ENCODE measurements at regions not wholly inside any gene's neighbourhood (a gene's known extent, or its start where the extent isn't known, plus 50 kb on each side); places are given as distances from the start of the nearest gene placed in this dataset.

DNA sequence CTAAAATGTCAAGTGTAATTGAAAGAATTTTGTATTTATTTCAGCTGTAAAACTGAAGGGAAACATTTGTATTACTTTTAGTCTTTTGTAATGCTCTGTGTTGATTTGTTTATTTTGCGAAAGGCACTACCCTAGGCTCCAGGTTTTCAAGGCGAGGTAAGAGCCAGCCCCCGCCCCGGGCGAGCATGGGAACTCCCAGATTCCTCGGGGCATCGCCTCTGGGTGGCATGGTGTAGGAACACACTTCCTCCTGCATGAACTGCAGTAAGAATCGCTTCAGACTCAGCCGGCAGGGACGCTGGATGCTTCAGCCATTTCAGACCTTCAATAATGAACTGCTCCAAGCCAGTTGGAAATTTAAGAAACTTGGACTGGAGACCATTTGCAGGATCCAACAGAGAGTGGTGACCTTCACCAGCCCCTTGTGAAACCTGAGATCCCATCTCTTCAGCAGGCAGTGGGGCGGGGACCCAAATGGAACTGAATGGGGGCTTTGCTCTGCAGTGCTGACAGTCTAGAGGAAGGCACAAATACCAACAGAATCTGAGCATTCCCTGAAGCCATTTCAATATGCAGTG, 544.3 kb upstream of the MGMT start:
- no peak for DNase-seq

DNA sequence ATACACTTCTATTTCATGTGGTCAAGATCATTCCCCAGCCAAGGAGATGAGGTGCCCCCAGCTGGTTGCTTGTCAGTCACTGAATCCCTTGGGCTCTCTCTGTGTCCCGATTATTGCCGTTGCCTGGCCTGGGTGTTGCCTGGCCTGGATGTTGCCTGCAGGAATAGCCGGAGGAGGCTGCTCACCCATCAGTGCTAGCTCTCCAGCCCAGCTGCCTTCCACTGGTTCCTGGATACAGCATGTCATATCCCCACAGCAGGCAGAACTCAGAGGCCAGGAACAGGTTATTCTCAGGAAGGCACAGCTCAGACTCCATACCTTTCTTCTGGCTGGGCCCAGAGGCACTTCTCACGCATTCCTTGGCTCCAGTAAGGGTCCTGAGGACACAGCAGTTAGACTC, 542.1 kb upstream of the MGMT start:
- DNase-seq = no peak

DNA sequence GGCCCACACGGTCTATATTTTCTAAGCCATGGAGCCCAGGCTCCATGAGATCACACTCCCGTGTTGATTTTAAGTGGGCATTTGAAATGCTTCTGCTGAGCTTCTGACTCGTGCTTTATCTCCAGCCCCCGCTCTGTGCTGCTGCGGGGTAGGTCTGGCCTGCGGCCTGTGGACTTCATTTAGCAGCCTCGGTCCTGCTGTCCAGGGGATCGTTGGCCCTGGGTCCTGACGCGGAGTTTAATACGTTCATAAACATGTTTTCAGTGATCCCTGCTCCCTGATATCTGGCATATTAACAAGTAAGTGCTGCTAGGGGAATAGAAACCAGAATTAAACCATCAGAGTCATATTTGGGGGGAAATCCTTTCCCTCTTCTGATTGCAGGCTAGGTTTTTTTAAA, 540.3 kb upstream of the MGMT start:
- no peak for DNase-seq

DNA sequence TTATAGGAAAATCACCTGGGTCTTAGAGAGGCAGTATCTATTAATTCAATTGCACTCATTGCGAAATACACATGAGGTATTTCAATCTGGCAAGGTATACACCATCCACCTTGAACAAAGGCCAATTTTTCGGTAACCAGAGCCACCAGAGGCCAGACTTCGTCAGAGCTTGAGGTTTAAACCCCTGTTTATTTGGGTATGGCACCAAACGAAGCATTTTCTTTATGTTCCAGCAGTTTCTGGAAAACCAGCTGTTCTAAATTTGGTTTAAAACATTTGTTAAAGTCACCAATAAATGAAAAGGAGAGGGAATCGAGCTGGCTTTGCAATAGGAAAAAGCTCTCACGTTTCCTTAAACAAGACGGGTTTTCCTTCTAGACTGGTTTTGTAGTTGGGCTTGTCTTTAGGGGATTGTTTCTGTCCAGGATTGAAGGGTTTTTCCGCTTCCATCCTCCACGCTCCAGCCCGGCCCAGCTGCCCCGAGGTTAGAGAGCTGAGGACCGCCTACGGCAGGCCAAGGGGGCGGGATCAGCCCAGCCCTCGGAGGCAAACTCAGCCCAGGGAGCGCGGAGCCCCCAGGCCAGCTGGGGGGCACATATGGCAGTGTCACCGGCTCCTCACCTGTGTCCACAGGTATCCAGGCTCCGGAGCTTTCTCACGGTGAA, 539.4 kb upstream of the MGMT start:
- DNase-seq = no peak

DNA sequence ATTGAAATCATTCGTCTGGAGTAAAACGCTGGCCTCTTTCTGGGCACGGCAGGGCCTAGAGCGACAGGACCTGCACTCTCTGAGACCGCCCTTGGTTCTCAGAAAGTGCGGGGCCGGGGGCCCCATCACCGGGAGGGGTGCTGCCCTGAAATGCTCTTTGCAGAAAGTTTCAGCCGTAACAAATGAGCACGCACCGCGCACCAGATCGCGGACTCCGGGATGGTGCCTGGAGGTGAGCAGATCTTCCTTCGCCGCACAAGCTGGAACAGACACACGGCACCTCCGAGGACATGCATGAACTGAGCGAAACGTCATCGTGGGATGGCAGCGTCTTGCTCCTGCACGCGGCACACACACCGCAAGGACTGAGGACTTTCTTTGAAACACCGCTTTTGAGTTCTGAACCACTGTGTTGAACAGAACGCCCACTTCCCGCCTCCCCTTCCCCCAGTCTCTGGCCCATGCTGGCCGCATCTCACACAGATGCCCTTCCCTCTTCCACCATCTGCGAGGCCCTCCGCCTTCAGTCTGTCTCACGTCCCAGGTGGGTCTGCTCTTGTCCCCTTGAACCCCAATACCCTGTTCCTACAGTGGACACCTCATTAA, 538.7 kb upstream of the MGMT start:
- DNase-seq = no peak

DNA sequence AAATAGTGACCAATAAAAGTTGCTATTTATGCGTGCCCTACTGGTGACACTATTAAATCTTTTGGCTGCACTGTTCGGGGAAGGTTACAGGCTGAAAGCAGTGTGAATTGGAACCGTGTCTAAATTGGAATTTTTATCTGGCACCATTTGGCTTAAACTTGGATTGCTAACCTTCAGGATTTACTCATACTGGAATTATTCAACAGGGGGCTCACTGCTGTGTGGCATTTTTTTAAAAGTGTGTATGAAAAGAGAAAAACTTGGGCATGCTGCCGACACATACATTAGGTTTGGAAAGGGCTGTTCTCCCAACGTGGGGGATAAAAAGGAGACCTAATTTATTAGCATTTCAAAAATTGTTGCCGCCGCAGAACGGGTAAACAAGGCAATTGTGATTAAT, 537.9 kb upstream of the MGMT start:
- DNase-seq = no peak

DNA sequence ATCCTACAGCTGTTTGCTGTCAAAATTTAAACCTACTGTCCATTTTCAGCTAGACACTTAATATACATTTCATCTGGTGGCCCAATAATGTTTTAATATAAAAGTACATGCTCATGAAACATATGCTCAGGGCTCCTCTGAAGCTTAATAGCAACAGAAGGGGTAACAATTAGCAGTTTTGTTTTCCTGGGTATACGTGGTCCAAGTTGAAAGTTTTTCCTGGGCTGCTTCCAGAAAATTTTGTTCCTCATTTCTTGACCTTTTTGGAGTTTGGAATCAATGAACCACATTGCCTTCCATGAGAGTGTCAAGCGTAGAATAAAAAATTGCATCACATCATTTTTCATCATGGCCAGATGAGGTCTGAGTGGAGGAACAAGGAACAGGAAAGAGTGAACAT, 537.3 kb upstream of the MGMT start:
- no peak for DNase-seq

DNA sequence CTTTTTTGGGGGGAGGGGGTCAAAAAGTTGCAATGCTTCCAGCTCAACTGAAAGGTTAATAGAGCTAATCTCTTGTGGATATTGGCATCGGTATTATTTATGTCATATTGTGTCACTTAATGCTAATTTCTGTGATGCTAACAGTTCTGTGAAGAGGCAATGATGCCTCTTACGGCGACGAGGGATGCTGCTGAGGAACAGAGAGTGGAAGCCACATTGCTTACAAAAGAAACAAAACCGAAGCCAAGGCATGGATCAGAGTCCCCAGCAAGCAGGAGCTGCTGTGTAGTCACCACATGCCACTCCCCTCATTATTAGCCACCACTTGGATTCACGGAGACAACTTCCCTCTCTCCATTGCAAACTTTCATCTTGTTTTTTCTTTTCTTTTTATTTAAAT, 536.5 kb upstream of the MGMT start:
- DNase-seq = no peak

DNA sequence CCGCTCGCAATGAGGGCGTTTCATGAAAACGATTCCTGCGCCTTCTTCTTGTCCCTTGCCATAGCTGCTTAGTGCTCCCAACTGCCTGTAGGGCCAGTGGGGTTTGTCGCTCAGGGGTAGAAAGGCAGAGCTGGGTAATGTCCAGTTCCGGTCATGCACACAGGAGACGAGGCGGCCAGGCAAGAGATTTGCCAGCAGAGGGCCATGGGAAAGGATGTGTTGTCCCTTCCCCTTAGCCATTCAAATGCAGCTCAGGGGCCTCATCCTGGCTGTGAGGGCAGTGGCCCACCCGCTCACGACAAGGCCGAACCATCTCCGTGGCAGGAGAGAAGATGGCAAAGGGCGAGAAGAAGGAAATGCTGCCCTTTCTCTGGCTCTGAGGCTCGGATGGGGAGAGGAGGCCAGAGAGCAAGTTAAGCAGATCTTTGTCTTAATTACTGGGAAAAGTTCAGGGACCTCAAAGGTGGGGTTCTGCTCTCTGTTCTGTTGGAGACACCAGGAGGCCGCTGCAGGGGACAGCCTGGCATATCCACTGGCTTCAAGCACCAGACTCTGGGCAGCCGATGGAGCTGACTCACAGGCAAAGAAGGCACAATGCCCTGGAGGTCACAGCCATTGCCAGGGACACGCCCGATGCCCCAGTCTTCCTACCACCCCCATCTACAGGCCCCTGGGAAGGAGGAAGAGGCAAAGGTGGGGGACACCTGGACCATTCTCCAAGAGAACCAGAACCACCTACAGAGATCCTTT, 534.8 kb upstream of the MGMT start:
- no peak for DNase-seq

DNA sequence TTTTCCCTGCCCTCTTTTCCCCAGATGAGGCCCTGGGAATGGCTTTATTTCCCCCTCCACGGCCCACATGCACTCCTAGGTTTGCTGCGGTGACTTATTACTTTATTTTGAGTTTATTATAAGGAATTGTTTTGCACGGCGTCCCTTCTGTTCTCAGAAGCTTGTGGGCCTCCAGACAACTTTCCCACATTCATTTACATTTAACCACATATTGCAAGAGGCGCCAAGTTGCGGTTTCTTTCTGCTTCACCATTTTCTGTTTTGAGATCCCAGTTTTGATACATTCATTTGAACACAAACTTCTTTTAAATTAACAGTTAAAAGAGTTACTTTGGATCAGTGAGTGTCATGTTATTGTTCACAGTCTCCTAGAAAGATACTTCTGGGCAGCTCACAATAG, 532.5 kb upstream of the MGMT start:
- no peak for DNase-seq

DNA sequence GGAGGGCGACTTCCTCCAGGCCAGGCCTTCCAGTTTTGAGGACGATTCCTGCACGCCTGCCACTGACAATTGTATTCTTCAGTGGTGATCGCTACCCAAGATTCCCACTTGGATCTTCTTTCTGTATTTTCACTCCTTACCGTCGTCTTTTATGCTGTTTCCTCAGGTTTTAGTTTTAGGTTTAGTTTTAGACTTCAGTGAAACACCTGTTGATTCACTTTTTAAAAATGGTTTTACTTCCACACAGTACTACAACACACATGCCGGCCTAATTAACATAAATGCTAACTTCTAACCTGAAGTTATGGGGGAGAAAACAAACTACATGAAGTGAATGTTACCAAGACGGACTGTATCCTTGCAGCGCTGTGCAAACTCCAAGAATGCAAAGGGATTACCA, 530.6 kb upstream of the MGMT start:
- no peak for DNase-seq

DNA sequence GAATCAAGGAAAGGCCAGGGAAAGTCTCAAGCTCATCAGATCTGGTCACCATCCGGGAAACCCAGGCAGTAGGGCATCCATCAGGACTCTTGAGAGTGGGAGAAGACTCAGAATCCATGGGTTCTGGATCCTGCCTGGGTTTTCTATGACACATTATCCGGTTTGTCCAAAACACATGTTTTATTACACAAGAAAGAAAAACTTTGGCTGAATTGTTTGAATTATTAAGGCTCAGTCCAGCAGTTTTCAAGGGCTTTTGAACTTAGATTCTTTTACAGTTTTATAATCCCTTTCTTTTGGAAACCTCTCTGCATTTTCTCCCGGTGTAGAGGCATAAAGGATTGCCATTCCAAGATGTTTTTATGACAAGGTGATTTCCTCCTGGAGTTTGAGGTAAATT, 528.5 kb upstream of the MGMT start:
- DNase-seq = no peak

DNA sequence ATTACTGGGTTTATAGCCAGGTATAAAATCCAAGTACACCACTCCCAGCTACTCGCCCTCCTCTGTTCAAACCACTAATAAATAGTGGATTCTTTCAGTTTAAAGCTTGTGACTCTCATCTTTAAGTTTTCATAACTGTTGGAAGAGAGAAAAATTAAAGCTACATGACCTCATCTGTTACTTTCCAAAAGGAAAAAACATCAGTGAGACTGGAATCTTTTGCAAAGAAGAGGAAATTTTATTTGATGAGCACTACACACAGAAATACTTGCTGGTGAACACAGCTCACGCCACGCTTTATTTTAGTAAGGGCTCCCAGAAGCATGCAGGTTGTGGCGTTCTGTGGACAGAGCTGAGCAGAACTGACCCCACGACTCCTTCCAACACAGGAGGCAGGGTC, 527.0 kb upstream of the MGMT start:
- no peak for DNase-seq

DNA sequence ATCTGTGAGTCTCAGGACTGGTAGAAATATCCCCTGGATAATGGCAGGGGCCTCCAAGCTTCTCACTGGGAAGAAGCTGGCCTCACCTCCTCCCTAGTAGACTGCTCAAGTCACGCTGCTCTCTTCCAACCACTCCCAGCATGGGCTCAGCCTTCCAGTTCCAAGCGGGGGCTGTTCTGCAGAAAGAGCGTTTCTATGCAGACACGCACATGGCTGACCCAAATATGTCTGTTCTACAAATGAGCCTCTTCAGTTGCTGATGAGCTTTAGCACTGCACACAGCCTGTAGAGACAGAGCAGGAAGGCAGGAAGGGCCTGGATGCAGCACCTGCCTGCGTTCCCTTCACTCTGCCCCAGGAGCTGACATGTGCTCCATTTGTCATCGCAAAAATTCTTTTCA, 523.9 kb upstream of the MGMT start:
- no peak for DNase-seq

DNA sequence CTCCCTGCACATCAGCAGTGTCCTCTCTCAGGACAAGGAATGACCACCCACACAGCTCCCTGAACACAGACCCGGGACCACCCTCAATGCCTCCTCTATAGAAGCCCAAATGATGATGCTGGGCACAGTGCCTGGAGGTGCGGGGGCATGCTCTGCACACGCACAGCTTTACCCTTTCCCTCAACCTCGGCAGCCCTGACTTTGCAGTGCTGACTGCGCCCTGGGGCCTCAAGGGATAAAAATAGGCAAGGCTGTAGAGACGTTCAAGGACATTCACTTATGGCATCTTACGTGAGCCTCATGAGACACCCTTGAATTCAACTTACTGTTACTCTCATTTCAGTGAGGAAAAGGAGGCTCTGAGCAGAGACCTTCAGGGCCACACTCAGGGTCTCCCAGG, 521.6 kb upstream of the MGMT start:
- no peak for DNase-seq

DNA sequence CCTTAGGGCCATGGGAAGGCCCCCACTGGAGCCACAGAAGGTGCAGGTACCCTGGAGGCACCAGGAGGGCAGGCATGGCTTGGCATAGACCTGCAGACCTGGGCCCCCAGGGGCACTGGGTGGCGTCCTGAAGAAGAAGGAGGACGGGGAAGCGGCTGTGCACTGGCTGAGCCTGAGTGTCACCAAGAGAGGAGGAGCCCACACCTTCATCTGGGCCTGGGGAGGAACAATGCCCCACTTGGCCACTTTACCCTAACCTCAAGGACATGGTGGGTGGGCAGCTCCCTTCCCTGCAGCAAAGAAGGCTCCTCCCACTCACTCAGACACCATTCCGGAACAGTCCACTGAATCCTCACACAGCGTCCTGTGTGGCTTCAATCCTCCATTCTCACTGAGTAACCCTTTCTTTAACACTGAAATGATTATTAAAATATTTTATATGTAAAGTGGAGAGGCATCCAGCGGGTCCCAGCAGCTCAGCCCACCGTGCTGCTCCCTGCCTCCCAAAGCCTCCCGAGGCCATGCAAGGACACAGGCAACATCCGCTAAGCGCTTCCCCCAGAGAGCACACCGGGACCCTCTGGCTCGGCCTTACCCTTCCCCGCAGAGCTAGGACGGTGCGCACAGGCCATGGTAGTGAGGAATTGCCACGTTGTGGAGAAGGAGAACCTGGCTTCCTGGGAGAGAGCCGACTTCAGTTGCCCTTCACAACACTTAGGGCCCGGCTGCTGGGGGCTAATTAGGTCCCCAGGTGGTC, 516.7 kb upstream of the MGMT start:
- no peak for DNase-seq

DNA sequence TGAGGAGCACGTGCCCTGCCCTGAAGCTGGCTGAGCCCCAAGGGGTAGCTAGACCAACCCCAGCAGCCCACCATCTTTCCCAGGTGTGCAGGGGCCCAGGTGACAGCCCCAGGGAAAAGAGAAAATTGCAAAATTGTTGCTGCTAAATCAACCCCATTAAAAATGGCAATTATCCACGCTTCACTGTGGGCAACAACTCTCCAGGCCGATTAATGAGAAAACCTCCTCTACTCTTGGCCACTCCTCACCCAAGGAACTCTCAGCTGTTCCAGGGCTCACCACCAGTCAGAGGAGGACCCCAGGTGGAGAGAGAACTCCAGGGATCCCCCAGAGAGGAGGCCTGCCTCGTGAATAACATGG, 516.1 kb upstream of the MGMT start:
- no peak for DNase-seq

DNA sequence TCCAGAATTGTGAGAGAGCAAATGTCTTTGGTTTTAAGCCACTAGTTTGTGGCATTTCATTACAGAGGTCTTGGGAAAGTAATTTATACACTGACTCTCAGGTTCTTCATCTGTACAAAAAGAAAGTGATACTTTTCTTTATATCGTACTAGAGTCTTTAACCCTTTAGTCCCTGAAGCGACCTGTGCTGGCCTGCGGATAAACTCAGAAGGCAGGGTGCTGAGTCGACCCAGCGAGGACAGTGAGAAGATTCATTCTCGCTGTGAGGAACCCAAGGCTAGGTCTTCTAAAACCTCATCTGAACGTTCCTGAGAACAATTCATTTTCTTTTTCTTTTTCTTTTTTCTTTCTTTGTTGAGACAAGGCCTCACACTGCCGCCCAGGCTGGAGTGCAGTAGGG, 514.2 kb upstream of the MGMT start:
- DNase-seq = no peak

DNA sequence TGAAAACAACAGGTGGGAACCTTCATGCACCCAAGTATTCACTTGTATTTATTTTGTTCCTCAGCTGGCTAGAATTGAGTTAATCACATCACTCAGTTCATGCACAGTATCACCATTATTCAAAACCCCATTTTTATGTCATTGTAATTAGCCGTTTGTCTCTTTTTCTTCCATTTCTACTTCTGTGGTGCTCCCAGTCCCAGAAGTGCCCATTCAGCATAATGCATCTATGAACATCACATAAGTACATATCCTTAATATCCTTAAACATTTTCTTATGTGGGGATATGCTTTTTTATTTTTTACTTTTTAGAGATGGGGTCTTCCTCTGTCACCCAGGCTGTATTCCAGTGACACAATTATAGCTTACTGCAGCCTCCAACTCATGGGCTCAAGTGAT, 510.9 kb upstream of the MGMT start:
- no peak for DNase-seq

DNA sequence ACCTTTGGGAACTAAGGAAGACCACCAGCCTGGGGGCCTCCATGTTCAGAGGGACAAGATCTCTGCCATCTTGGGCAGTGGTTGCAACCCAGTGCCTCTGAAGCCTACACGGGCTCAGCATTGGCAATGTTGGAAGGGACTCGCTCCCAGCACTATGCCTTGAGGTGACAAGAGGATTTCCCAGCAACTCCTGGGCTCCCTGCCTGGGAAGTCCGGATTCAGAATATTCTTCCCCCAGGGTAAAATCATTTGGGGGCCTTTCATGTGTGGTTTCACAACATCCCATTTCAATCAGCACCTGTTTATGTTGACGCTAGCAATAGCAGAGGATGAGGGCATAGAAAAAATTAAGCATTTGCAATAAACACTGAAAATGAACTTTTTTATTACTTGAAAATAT, 509.8 kb upstream of the MGMT start:
- DNase-seq = no peak

DNA sequence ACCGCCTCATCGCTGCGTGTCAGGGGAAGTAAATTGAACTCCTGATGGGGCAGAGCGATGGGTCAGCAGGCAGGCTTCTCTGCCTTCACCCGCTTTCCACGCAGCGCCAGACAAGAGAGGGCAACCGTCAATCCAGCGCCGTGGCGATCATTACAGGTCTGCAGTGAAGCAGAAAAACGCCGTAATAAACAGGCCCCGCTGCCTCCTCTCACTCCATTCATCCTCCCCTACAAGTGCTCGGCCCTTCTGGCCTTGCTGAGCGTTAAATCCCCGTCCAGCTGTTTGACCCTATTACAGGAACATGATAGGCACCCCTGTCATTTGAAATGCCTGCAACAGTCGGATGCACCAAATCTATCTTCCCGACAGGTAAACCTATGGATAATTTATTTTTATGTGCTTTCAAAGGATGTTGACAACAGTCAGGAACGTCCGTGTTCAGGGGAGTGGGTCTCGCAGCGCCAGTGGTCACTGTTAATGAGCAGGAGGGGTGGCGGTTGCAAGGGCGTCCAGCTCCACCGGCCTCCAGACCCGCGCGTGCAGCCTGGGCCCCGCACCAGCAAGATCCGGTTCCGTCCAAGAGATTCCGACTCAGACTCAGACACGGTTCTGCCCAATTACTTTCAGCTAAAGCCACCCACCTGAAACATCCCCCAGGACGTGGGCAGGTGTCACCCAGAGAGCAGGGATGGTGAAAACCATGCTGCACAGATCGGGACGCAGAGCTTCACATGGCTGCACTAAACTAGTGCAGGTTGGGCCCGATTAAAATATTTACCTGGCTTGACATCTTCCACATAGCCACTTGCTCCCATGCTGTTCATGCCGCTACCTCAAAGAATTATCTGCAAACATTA, 508.0 kb upstream of the MGMT start:
- DNase-seq = no peak

DNA sequence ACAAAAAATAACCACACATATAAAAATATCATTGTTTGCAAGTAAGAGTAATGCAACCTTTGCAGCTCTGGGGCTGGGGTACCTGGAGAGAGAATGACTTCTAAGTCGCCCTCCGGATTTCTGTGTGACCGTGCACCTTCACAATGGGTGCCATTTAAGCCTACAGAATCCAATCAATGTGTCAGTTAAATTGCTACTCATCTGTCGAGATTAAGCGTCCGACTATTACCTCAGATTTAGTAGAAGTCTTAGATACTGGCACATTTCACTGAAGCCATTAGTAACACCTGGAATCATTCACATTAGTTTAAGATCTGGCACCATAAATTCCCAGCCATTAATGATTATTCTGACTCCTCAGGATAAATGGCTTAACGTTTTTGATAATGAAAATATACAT, 507.3 kb upstream of the MGMT start:
- DNase-seq = no peak

DNA sequence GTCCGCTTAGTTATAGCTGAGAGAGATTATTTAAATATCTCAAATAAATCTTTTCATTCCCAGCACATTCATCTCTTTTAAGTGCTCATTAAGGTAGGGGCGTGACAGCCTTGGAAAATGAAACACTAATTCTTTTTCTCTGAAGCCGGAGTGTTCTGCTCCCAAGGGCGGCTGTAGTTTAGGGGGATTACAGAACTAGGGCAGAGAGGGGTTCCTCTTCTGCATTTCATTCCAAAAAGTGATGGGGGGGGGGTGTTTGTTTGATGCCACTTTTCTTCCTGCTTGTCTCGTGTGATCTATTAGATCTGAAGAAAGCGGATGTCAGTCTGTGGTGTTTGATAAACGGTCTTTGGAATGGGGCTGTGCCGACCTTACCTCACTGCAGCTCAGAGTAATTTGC, 506.5 kb upstream of the MGMT start:
- no peak for DNase-seq

Data from NCI-H2227 treated with DMSO at 0.1 percent for 48 hours (cell line).